GM23338 (cell line): ENCODE measurements at regions not wholly inside any gene's neighbourhood (a gene's known extent, or its start where the extent isn't known, plus 50 kb on each side); places are given as distances from the start of the nearest gene placed in this dataset.

Experiments used
- ATAC-seq: fragments of 200-7000 bp; cut with Tn5 transposase; 3 replicates; pipeline ENCODE4 v1.9.1; 2020
- DNase-seq: peaks from one replicate; pipeline ENCODE4 v3.0.0-alpha.2; 2015; ENCODE audit warnings: low spot score
- H2AFZ ChIP-seq: fragments of 200-600 bp; sonication (generic); 2 replicates; pipeline ENCODE4 v1.8.0; 2016; ENCODE audit warnings: antibody characterized with exemption, mild to moderate bottlenecking, moderate library complexity
- H3F3A ChIP-seq: fragments of 200-600 bp; sonication (generic); replicated peaks from 2 replicates; pipeline ENCODE4 v1.8.0; 2017; ENCODE audit warnings: antibody characterized with exemption, mixed run types, low read depth
- H3K27ac ChIP-seq: fragments of 200-600 bp; sonication (generic); 2 replicates; pipeline ENCODE4 v1.6.1; 2016; ENCODE audit warnings: low read depth
- H3K27me3 ChIP-seq: fragments of 200-600 bp; sonication (generic); 2 replicates; pipeline ENCODE4 v1.8.0; 2016; ENCODE audit warnings: mild to moderate bottlenecking, mixed run types, moderate library complexity; ENCODE audit not compliant: insufficient read depth
- H3K36me3 ChIP-seq: fragments of 200-600 bp; sonication (generic); 2 replicates; pipeline ENCODE4 v1.8.0; 2016; ENCODE audit warnings: mild to moderate bottlenecking; ENCODE audit not compliant: insufficient read depth
- H3K4me1 ChIP-seq: fragments of 200-600 bp; sonication (generic); 2 replicates; pipeline ENCODE4 v1.8.0; 2016; ENCODE audit warnings: mild to moderate bottlenecking, moderate library complexity; ENCODE audit not compliant: insufficient read depth
- H3K4me2 ChIP-seq: fragments of 200-600 bp; sonication (generic); 2 replicates; pipeline ENCODE4 v1.7.1; 2017; ENCODE audit warnings: mixed run types
- H3K4me3 ChIP-seq: fragments of 200-600 bp; sonication (generic); 2 replicates; pipeline ENCODE4 v1.6.1; 2016; ENCODE audit warnings: mixed run types
- H3K79me2 ChIP-seq: fragments of 200-600 bp; sonication (generic); replicated peaks from 2 replicates; pipeline ENCODE4 v1.8.0; 2017; ENCODE audit warnings: mild to moderate bottlenecking; ENCODE audit not compliant: insufficient read depth
- H3K9me2 ChIP-seq: fragments of 200-600 bp; sonication (generic); 2 replicates; pipeline ENCODE4 v1.8.0; 2017; ENCODE audit not compliant: insufficient read depth
- H4K20me1 ChIP-seq: fragments of 200-600 bp; sonication (generic); replicated peaks from 2 replicates; pipeline ENCODE4 v1.8.0; 2017; ENCODE audit warnings: mild to moderate bottlenecking; ENCODE audit not compliant: insufficient read depth
- H3K27ac Mint-ChIP-seq: 2 replicates; pipeline ENCODE4 v1.8.0; 2020; ENCODE audit warnings: inconsistent platforms, mild to moderate bottlenecking, moderate library complexity, mixed read lengths
- H3K27me3 Mint-ChIP-seq: 3 replicates; pipeline ENCODE4 v1.8.0; 2022; ENCODE audit warnings: low read depth, mild to moderate bottlenecking, moderate library complexity, mixed read lengths, inconsistent platforms; ENCODE audit not compliant: insufficient read depth, poor library complexity
- H3K36me3 Mint-ChIP-seq: 3 replicates; pipeline ENCODE4 v1.8.0; 2021; ENCODE audit warnings: low read depth, mild to moderate bottlenecking, inconsistent platforms, moderate library complexity, mixed read lengths
- H3K4me1 Mint-ChIP-seq: 3 replicates; pipeline ENCODE4 v1.8.0; 2020; ENCODE audit warnings: mild to moderate bottlenecking, inconsistent platforms, mixed read lengths
- H3K4me3 Mint-ChIP-seq: 3 replicates; pipeline ENCODE4 v1.8.0; 2021; ENCODE audit warnings: moderate library complexity, mild to moderate bottlenecking, inconsistent platforms, mixed read lengths
- H3K9me3 Mint-ChIP-seq: 3 replicates; pipeline ENCODE4 v1.8.0; 2020; ENCODE audit warnings: moderate library complexity, mild to moderate bottlenecking, inconsistent platforms, mixed read lengths
- CREB1 ChIP-seq: fragments of 250-450 bp; sonication (Bioruptor Pico); IDR thresholded peaks from 2 replicates; pipeline ENCODE4 v1.5.0; 2020; ENCODE audit warnings: low read depth, mild to moderate bottlenecking, moderate library complexity
- EZH2phosphoT487 ChIP-seq: fragments of 200-600 bp; sonication (generic); IDR thresholded peaks from one replicate; pipeline ENCODE4 v1.8.1; 2018; ENCODE audit warnings: antibody characterized with exemption; ENCODE audit not compliant: unreplicated experiment
- NANOG ChIP-seq: IDR thresholded peaks from 2 replicates; pipeline ENCODE4 v1.6.1; 2016; ENCODE audit warnings: antibody characterized with exemption, borderline replicate concordance
- STAT1 ChIP-seq: IDR thresholded peaks from one replicate; pipeline ENCODE4 v1.6.1; 2016; ENCODE audit warnings: antibody characterized with exemption; ENCODE audit not compliant: unreplicated experiment
- ZNF331 ChIP-seq: fragments of 250-450 bp; sonication (Bioruptor Pico); IDR thresholded peaks from 2 replicates; pipeline ENCODE4 v1.5.0; 2020; ENCODE audit warnings: low read depth, mild to moderate bottlenecking, moderate library complexity
- TF ChIP-seq, protein P1 (sequence below): IDR thresholded peaks from one replicate; pipeline ENCODE4 v1.6.1; 2018; ENCODE audit warnings: antibody characterized with exemption; ENCODE audit not compliant: unreplicated experiment
- TF ChIP-seq, protein P2 (sequence below): IDR thresholded peaks from 2 replicates; pipeline ENCODE4 v1.6.1; 2016; ENCODE audit warnings: antibody characterized with exemption
- TF ChIP-seq, protein P3 (sequence below), 2 experiments: fragments of 200-600 bp in 1 of 2; sonication (generic) in 1 of 2; conservative IDR thresholded peaks; 2 replicates each; pipeline versions ENCODE4 v1.5.1 to v1.6.1; 2016 to 2017; ENCODE audit warnings: antibody characterized with exemption in 2 of 2, low read depth in 2 of 2, mild to moderate bottlenecking in 2 of 2, moderate library complexity in 1 of 2

DNA sequence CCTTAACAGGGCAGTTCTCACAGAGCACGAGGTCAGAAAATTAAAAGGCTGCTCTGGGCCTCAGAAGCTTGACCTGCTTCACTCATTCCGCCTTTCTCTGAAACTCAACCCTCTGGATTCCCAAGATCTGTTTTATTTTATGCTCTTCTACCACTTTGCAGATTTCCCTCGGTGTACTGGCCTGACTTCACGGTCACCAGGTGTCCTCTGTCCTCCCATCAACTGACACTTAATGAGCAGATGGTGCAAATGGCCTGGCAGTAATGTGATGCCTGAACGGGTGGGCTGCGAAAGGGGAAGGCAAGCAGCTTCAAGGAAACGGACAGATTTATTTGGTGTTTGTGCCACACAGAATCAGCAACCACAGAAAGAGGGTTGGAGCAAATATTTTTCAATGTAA lies 169.7 kb upstream of the TFAP2D start (continued):
- TF ChIP-seq, protein P1, sequence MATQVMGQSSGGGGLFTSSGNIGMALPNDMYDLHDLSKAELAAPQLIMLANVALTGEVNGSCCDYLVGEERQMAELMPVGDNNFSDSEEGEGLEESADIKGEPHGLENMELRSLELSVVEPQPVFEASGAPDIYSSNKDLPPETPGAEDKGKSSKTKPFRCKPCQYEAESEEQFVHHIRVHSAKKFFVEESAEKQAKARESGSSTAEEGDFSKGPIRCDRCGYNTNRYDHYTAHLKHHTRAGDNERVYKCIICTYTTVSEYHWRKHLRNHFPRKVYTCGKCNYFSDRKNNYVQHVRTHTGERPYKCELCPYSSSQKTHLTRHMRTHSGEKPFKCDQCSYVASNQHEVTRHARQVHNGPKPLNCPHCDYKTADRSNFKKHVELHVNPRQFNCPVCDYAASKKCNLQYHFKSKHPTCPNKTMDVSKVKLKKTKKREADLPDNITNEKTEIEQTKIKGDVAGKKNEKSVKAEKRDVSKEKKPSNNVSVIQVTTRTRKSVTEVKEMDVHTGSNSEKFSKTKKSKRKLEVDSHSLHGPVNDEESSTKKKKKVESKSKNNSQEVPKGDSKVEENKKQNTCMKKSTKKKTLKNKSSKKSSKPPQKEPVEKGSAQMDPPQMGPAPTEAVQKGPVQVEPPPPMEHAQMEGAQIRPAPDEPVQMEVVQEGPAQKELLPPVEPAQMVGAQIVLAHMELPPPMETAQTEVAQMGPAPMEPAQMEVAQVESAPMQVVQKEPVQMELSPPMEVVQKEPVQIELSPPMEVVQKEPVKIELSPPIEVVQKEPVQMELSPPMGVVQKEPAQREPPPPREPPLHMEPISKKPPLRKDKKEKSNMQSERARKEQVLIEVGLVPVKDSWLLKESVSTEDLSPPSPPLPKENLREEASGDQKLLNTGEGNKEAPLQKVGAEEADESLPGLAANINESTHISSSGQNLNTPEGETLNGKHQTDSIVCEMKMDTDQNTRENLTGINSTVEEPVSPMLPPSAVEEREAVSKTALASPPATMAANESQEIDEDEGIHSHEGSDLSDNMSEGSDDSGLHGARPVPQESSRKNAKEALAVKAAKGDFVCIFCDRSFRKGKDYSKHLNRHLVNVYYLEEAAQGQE, result no peak
- TF ChIP-seq, protein P2, sequence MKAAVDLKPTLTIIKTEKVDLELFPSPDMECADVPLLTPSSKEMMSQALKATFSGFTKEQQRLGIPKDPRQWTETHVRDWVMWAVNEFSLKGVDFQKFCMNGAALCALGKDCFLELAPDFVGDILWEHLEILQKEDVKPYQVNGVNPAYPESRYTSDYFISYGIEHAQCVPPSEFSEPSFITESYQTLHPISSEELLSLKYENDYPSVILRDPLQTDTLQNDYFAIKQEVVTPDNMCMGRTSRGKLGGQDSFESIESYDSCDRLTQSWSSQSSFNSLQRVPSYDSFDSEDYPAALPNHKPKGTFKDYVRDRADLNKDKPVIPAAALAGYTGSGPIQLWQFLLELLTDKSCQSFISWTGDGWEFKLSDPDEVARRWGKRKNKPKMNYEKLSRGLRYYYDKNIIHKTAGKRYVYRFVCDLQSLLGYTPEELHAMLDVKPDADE, result no peak
- TF ChIP-seq NANOG (no peak), STAT1 (no peak), ZNF331 (CRISPR knock-in tag) (no peak), CREB1 (CRISPR knock-in tag) (no peak), EZH2phosphoT487 (no peak)

DNA sequence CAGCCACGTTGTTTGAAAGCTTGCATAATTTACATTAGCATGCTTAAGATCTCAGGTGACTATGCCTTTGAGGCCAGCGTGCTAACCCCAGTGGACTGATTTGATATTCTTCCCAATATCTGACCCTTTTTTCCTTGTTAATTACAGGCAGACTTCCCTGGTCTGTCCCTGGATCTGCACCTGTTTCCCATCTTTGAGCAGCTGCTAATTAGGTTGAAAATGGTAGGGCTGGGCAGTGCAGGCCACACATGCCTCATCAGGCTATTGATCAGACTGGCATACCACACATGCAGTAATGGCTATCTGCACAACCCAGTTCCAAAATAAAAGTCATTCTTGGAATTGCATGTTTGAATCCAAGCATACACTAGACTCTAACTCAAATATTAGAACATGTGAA lies 164.3 kb upstream of the TFAP2D start:
- Histone ChIP-seq H4K20me1 (no peaks in the 10 kb centered on the region), H3K27me3 (no peaks in the 10 kb centered on the region), H3F3A (no peaks in the 10 kb centered on the region), H3K9me2 (no peaks in the 10 kb centered on the region), H3K4me1 (no peaks in the 10 kb centered on the region), H3K4me2 (no peak overlapping the region), H3K36me3 (no peaks in the 10 kb centered on the region), H2AFZ (0 out of 2 replicates have a peak overlapping the region, but pooled peaks have one; percentile 11), H3K4me3 (no peak overlapping the region), H3K79me2 (no peaks in the 10 kb centered on the region), H3K27ac (no peak overlapping the region)
- H3K4me3 Mint-ChIP-seq, result no peak overlapping the region
- no peaks in the 10 kb centered on the region for H3K9me3 Mint-ChIP-seq
- DNase-seq (no peak), ATAC-seq (no peak)
- H3K27ac Mint-ChIP-seq, result no peak overlapping the region
- no peaks in the 10 kb centered on the region for H3K27me3 Mint-ChIP-seq
- peaks cover 2% of the 10 kb centered on the region; the same call in 2 of the 3 replicates for H3K4me1 Mint-ChIP-seq
- no peaks in the 10 kb centered on the region for H3K36me3 Mint-ChIP-seq
- TF ChIP-seq, protein P1, result no peak
- TF ChIP-seq ZNF331 (CRISPR knock-in tag), result no peak
- no peak for TF ChIP-seq CREB1 (CRISPR knock-in tag)
- TF ChIP-seq, protein P3, sequence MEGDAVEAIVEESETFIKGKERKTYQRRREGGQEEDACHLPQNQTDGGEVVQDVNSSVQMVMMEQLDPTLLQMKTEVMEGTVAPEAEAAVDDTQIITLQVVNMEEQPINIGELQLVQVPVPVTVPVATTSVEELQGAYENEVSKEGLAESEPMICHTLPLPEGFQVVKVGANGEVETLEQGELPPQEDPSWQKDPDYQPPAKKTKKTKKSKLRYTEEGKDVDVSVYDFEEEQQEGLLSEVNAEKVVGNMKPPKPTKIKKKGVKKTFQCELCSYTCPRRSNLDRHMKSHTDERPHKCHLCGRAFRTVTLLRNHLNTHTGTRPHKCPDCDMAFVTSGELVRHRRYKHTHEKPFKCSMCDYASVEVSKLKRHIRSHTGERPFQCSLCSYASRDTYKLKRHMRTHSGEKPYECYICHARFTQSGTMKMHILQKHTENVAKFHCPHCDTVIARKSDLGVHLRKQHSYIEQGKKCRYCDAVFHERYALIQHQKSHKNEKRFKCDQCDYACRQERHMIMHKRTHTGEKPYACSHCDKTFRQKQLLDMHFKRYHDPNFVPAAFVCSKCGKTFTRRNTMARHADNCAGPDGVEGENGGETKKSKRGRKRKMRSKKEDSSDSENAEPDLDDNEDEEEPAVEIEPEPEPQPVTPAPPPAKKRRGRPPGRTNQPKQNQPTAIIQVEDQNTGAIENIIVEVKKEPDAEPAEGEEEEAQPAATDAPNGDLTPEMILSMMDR (conservative IDR thresholded peaks at IDR 0.05; ENCODE audit: low read depth in 2 of 2), result no peak
- no peak for TF ChIP-seq NANOG
